GM18526 (cell line): ENCODE measurements at regions not wholly inside any gene's neighbourhood (a gene's known extent, or its start where the extent isn't known, plus 50 kb on each side); places are given as distances from the start of the nearest gene placed in this dataset.

Experiments used
- POLR2A ChIP-seq: IDR thresholded peaks from 3 replicates; pipeline ENCODE4 v1.6.1; 2011; ENCODE audit not compliant: insufficient read length; ENCODE audit errors: extremely low read depth

GRCh38 chr20:53828682-53829254, 235.1 kb upstream of the ZNF217 start:
- no peak for TF ChIP-seq POLR2A

- no peak for TF ChIP-seq POLR2A
Measured at GRCh38 chr20:53828088-53828681, 234.5 kb upstream of the ZNF217 start.

GRCh38 chr20:53827292-53828087, 233.9 kb upstream of the ZNF217 start:
- TF ChIP-seq POLR2A, result no peak

- TF ChIP-seq POLR2A, result no peak
Measured at GRCh38 chr20:53826597-53827291, 233.1 kb upstream of the ZNF217 start.

- TF ChIP-seq POLR2A, result no peak
Measured at GRCh38 chr20:53826090-53826489, 232.5 kb upstream of the ZNF217 start.

- no peak for TF ChIP-seq POLR2A
Measured at GRCh38 chr20:53825282-53825681, 231.6 kb upstream of the ZNF217 start.

- no peak for TF ChIP-seq POLR2A
Measured at GRCh38 chr20:53824779-53825178, 231.1 kb upstream of the ZNF217 start.

GRCh38 chr20:53823121-53823764, 229.6 kb upstream of the ZNF217 start:
- no peak for TF ChIP-seq POLR2A

- TF ChIP-seq POLR2A, result no peak
Measured at GRCh38 chr20:53822534-53822933, 228.9 kb upstream of the ZNF217 start.

GRCh38 chr20:53819973-53820451, 226.4 kb upstream of the ZNF217 start:
- no peak for TF ChIP-seq POLR2A

- TF ChIP-seq POLR2A, result no peak
Measured at GRCh38 chr20:53818457-53819177, 225.0 kb upstream of the ZNF217 start.

GRCh38 chr20:53816872-53817398, 223.3 kb upstream of the ZNF217 start:
- no peak for TF ChIP-seq POLR2A

- no peak for TF ChIP-seq POLR2A
Measured at GRCh38 chr20:53815509-53815908, 221.9 kb upstream of the ZNF217 start.

GRCh38 chr20:53814060-53814459, 220.4 kb upstream of the ZNF217 start:
- no peak for TF ChIP-seq POLR2A
